Neural progenitor cell (in vitro differentiated cells): ENCODE measurements at regions not wholly inside any gene's neighbourhood (a gene's known extent, or its start where the extent isn't known, plus 50 kb on each side); places are given as distances from the start of the nearest gene placed in this dataset.

ENCODE experiments used
- EZH2 ChIP-seq: fragments of 200-600 bp; sonication (generic); IDR thresholded peaks from 2 replicates; pipeline ENCODE4 v1.6.1; 2017; ENCODE audit warnings: antibody characterized with exemption, mild to moderate bottlenecking, moderate library complexity
- EZH2phosphoT487 ChIP-seq: fragments of 200-600 bp; sonication (generic); IDR thresholded peaks from 2 replicates; pipeline ENCODE4 v1.6.1; 2017; ENCODE audit warnings: antibody characterized with exemption
- TF ChIP-seq, protein P1 (sequence below): fragments of 200-600 bp; sonication (generic); IDR thresholded peaks from 2 replicates; pipeline ENCODE4 v1.5.1; 2017; ENCODE audit warnings: antibody characterized with exemption, mild to moderate bottlenecking

- TF ChIP-seq, protein P1, sequence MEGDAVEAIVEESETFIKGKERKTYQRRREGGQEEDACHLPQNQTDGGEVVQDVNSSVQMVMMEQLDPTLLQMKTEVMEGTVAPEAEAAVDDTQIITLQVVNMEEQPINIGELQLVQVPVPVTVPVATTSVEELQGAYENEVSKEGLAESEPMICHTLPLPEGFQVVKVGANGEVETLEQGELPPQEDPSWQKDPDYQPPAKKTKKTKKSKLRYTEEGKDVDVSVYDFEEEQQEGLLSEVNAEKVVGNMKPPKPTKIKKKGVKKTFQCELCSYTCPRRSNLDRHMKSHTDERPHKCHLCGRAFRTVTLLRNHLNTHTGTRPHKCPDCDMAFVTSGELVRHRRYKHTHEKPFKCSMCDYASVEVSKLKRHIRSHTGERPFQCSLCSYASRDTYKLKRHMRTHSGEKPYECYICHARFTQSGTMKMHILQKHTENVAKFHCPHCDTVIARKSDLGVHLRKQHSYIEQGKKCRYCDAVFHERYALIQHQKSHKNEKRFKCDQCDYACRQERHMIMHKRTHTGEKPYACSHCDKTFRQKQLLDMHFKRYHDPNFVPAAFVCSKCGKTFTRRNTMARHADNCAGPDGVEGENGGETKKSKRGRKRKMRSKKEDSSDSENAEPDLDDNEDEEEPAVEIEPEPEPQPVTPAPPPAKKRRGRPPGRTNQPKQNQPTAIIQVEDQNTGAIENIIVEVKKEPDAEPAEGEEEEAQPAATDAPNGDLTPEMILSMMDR = no peak
- TF ChIP-seq EZH2 = no peak
- TF ChIP-seq EZH2phosphoT487 = no peak
These were observed 885.8 kb downstream of the KCNJ2 start for GRCh38 chr17:71055128-71055527.
